ENCODE measurements at regions not wholly inside any gene's neighbourhood (a gene's known extent, or its start where the extent isn't known, plus 50 kb on each side); places are given as distances from the start of the nearest gene placed in this dataset.

- H3K27me3 ChIP-seq (ENCODE audit: control insufficient read depth in 4 of 4, insufficient read depth in 4 of 4, low read length in 3 of 4), result no peaks in the 10 kb centered on the region
- 86% methylated on average over 17 of the region's 17 CpGs for WGBS
- H3K4me3 ChIP-seq (ENCODE audit: low read depth in 1 of 3, low read length in 3 of 3), result no peak overlapping the region
Observed at GRCh38 chr14:62084020-62084419, 321.8 kb downstream of the SNAPC1 start.

GRCh38 chr14:62087191-62087590, 325.0 kb downstream of the SNAPC1 start:
- WGBS, result 90% methylated on average over 14 of the region's 14 CpGs
- Histone ChIP-seq H3K9me3 (ENCODE audit: control insufficient read depth in 4 of 4, low read length in 3 of 4) (peaks cover 0 to 11% (median 2%) of the 10 kb centered on the region in 4 donors), H3K4me1 (ENCODE audit: control insufficient read depth in 4 of 4, insufficient read depth in 4 of 4, low read length in 3 of 4) (no peaks in the 10 kb centered on the region), H3K9ac (ENCODE audit: low read depth in 1 of 2, low read length in 2 of 2) (no peak overlapping the region), H3K36me3 (ENCODE audit: control insufficient read depth in 4 of 4, insufficient read depth in 3 of 4, low read depth in 1 of 4, low read length in 3 of 4) (no peaks in the 10 kb centered on the region), H3K27ac (ENCODE audit: low read depth in 1 of 2, low read length in 2 of 2) (no peak overlapping the region), H3K27me3 (ENCODE audit: control insufficient read depth in 4 of 4, insufficient read depth in 4 of 4, low read length in 3 of 4) (no peaks in the 10 kb centered on the region), H3K4me3 (ENCODE audit: low read depth in 1 of 3, low read length in 3 of 3) (no peak overlapping the region)
- DNase-seq (ENCODE audit: low spot score), result no peak
- TF ChIP-seq, protein P1, sequence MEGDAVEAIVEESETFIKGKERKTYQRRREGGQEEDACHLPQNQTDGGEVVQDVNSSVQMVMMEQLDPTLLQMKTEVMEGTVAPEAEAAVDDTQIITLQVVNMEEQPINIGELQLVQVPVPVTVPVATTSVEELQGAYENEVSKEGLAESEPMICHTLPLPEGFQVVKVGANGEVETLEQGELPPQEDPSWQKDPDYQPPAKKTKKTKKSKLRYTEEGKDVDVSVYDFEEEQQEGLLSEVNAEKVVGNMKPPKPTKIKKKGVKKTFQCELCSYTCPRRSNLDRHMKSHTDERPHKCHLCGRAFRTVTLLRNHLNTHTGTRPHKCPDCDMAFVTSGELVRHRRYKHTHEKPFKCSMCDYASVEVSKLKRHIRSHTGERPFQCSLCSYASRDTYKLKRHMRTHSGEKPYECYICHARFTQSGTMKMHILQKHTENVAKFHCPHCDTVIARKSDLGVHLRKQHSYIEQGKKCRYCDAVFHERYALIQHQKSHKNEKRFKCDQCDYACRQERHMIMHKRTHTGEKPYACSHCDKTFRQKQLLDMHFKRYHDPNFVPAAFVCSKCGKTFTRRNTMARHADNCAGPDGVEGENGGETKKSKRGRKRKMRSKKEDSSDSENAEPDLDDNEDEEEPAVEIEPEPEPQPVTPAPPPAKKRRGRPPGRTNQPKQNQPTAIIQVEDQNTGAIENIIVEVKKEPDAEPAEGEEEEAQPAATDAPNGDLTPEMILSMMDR (IDR thresholded peaks at IDR 0.05; ENCODE audit: low read depth, low read length, missing input control), result no peak
- TF ChIP-seq FOXA1 (IDR thresholded peaks at IDR 0.05) (no peak), HNF4A (conservative IDR thresholded peaks at IDR 0.05) (no peak), EGR1 (IDR thresholded peaks at IDR 0.05; ENCODE audit: low read depth in 2 of 2) (no peak), MAX (IDR thresholded peaks at IDR 0.05) (no peak), GABPA (IDR thresholded peaks at IDR 0.05 in 1 of 2, conservative IDR thresholded peaks at IDR 0.05 in 1 of 2) (no peak), NR2F2 (IDR thresholded peaks at IDR 0.05) (no peak), ZBTB33 (IDR thresholded peaks at IDR 0.05) (no peak), RAD21 (IDR thresholded peaks at IDR 0.05) (no peak), TAF1 (conservative IDR thresholded peaks at IDR 0.05) (no peak), SP1 (IDR thresholded peaks at IDR 0.05) (no peak), YY1 (IDR thresholded peaks at IDR 0.05) (no peak), FOXA2 (IDR thresholded peaks at IDR 0.05) (no peak), RXRA (IDR thresholded peaks at IDR 0.05) (no peak)
- TF ChIP-seq, protein P2, sequence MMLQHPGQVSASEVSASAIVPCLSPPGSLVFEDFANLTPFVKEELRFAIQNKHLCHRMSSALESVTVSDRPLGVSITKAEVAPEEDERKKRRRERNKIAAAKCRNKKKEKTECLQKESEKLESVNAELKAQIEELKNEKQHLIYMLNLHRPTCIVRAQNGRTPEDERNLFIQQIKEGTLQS (IDR thresholded peaks at IDR 0.05), result no peak

More at GRCh38 chr14:62084020-62084419, 321.8 kb downstream of the SNAPC1 start:
- Histone ChIP-seq H3K27ac (ENCODE audit: low read depth in 1 of 2, low read length in 2 of 2) (no peak overlapping the region), H3K36me3 (ENCODE audit: control insufficient read depth in 4 of 4, insufficient read depth in 3 of 4, low read depth in 1 of 4, low read length in 3 of 4) (no peaks in the 10 kb centered on the region), H3K9ac (ENCODE audit: low read depth in 1 of 2, low read length in 2 of 2) (no peak overlapping the region), H3K9me3 (ENCODE audit: control insufficient read depth in 4 of 4, low read length in 3 of 4) (peaks cover 0 to 11% (median 2%) of the 10 kb centered on the region in 4 donors), H3K4me1 (ENCODE audit: control insufficient read depth in 4 of 4, insufficient read depth in 4 of 4, low read length in 3 of 4) (no peaks in the 10 kb centered on the region)
- no peak for TF ChIP-seq ZBTB33 (IDR thresholded peaks at IDR 0.05)
- TF ChIP-seq, protein P3, sequence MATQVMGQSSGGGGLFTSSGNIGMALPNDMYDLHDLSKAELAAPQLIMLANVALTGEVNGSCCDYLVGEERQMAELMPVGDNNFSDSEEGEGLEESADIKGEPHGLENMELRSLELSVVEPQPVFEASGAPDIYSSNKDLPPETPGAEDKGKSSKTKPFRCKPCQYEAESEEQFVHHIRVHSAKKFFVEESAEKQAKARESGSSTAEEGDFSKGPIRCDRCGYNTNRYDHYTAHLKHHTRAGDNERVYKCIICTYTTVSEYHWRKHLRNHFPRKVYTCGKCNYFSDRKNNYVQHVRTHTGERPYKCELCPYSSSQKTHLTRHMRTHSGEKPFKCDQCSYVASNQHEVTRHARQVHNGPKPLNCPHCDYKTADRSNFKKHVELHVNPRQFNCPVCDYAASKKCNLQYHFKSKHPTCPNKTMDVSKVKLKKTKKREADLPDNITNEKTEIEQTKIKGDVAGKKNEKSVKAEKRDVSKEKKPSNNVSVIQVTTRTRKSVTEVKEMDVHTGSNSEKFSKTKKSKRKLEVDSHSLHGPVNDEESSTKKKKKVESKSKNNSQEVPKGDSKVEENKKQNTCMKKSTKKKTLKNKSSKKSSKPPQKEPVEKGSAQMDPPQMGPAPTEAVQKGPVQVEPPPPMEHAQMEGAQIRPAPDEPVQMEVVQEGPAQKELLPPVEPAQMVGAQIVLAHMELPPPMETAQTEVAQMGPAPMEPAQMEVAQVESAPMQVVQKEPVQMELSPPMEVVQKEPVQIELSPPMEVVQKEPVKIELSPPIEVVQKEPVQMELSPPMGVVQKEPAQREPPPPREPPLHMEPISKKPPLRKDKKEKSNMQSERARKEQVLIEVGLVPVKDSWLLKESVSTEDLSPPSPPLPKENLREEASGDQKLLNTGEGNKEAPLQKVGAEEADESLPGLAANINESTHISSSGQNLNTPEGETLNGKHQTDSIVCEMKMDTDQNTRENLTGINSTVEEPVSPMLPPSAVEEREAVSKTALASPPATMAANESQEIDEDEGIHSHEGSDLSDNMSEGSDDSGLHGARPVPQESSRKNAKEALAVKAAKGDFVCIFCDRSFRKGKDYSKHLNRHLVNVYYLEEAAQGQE (IDR thresholded peaks at IDR 0.05), result no peak
- no peak for TF ChIP-seq FOXA1 (IDR thresholded peaks at IDR 0.05)
- no peak for TF ChIP-seq EGR1 (IDR thresholded peaks at IDR 0.05; ENCODE audit: low read depth in 2 of 2)
- no peak for DNase-seq (ENCODE audit: low spot score)
